ENCODE measurements at regions not wholly inside any gene's neighbourhood (a gene's known extent, or its start where the extent isn't known, plus 50 kb on each side); places are given as distances from the start of the nearest gene placed in this dataset.

DNA sequence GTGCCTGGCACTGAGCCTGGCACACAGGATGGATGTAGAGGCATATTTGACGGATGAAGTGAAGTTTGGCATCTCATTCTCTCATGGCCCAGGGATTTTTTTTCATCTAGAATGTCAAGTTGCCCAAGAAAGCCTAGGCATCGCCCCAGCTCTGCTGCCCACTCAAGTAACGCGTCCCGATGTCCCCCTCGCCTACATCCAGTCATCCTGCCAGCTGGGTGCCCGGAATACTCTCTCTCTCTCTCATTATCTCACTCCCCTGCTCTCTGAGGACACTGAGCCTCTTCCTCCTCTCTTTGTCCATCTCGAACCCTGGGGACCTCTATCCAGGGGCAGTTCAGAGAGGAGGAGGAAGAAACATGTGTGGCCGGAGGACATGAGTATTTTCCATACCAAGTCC lies 142.3 kb upstream of the ZC3H12A start:
- no peak overlapping the region for H3K4me3 ChIP-seq
- no peak for DNase-seq (ENCODE audit: low spot score)

DNA sequence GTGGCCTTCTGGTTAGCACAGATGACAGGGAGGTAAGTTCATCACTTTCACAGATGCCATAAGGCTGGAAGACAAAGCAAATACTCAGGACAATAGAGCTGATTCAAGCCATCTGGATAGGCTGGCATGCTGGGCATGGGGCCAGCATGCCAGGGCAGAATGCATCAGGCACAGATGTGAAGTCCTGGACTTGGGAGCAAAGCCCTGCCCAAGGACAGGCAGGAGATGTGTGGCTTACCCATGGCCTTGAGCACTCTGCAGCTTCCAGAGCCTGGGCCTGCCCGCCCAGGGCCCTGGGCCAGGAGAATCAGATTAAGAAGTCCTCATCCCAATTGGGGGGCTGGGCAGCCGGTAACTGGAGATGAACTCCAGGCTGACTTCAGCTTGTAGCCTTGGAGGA lies 135.7 kb upstream of the ZC3H12A start:
- H3K4me2 ChIP-seq = no peak overlapping the region
- no peaks in the 10 kb centered on the region for H3K27me3 ChIP-seq
- no peaks in the 10 kb centered on the region for H3K9me2 ChIP-seq (replicated peaks; ENCODE audit: insufficient read depth)
- no peak overlapping the region for H3K27ac ChIP-seq
- H4K20me1 ChIP-seq (ENCODE audit: insufficient read depth, poor library complexity, severe bottlenecking) = no peaks in the 10 kb centered on the region
- H2AFZ ChIP-seq = no peak overlapping the region
- H3K36me3 ChIP-seq (replicated peaks; ENCODE audit: insufficient read depth, low read depth) = no peaks in the 10 kb centered on the region
- no peak for DNase-seq (ENCODE audit: low spot score)
- no peak overlapping the region for H3K4me3 ChIP-seq
- no peaks in the 10 kb centered on the region for H3K9me3 ChIP-seq (ENCODE audit: low read depth)
- H3K79me2 ChIP-seq = no peaks in the 10 kb centered on the region
- H3K4me1 ChIP-seq (ENCODE audit: insufficient read depth) = no peaks in the 10 kb centered on the region
- TF ChIP-seq EZH2 (IDR thresholded peaks at IDR 0.05; ENCODE audit: borderline replicate concordance) (no peak), EZH2phosphoT487 (IDR thresholded peaks at IDR 0.05; ENCODE audit: low read depth, severe bottlenecking, unreplicated experiment) (no peak)
- TF ChIP-seq, protein P1, sequence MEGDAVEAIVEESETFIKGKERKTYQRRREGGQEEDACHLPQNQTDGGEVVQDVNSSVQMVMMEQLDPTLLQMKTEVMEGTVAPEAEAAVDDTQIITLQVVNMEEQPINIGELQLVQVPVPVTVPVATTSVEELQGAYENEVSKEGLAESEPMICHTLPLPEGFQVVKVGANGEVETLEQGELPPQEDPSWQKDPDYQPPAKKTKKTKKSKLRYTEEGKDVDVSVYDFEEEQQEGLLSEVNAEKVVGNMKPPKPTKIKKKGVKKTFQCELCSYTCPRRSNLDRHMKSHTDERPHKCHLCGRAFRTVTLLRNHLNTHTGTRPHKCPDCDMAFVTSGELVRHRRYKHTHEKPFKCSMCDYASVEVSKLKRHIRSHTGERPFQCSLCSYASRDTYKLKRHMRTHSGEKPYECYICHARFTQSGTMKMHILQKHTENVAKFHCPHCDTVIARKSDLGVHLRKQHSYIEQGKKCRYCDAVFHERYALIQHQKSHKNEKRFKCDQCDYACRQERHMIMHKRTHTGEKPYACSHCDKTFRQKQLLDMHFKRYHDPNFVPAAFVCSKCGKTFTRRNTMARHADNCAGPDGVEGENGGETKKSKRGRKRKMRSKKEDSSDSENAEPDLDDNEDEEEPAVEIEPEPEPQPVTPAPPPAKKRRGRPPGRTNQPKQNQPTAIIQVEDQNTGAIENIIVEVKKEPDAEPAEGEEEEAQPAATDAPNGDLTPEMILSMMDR (IDR thresholded peaks at IDR 0.05; ENCODE audit: poor library complexity) = no peak
- WGBS (ENCODE audit: low lambda C conversion rate, missing lambda C conversion rate) = 89% methylated on average over 2 of the region's 2 CpGs

More for the DNA sequence above, 142.3 kb upstream of the ZC3H12A start:
- no peaks in the 10 kb centered on the region for H3K36me3 ChIP-seq (replicated peaks; ENCODE audit: insufficient read depth, low read depth)
- H3K9me2 ChIP-seq (replicated peaks; ENCODE audit: insufficient read depth) = no peaks in the 10 kb centered on the region
- TF ChIP-seq EZH2phosphoT487 (IDR thresholded peaks at IDR 0.05; ENCODE audit: low read depth, severe bottlenecking, unreplicated experiment) (no peak), EZH2 (IDR thresholded peaks at IDR 0.05; ENCODE audit: borderline replicate concordance) (no peak)
- TF ChIP-seq, protein P1 (IDR thresholded peaks at IDR 0.05; ENCODE audit: poor library complexity) = no peak
- no peak overlapping the region for H2AFZ ChIP-seq
- no peaks in the 10 kb centered on the region for H3K9me3 ChIP-seq (ENCODE audit: low read depth)
- H3K79me2 ChIP-seq = no peaks in the 10 kb centered on the region
- WGBS (ENCODE audit: low lambda C conversion rate, missing lambda C conversion rate) = 89% methylated on average over 9 of the region's 9 CpGs
- no peaks in the 10 kb centered on the region for H4K20me1 ChIP-seq (ENCODE audit: insufficient read depth, poor library complexity, severe bottlenecking)
- no peaks in the 10 kb centered on the region for H3K4me1 ChIP-seq (ENCODE audit: insufficient read depth)
- H3K27ac ChIP-seq = no peak overlapping the region
- H3K4me2 ChIP-seq = no peak overlapping the region
- H3K27me3 ChIP-seq = peaks cover 8% of the 10 kb centered on the region

DNA sequence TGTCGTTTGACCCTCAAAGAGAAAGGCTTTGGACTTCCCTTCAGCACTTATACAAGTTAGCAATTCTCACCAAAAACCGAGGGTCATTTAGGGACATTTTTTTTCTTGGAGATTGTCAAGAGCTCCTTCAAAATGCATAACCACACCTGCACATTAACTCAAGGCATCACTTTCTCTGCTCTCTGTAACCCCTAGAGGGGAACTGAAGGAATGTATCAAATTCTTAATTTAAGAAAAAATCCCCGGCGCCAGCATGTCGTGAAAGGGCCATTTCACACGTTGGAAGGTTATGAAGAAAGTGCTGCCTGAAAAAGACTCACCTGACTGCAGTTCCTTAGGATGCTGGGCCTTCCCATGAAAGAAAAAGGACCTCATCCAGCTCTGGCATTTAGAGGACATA lies 131.6 kb upstream of the ZC3H12A start:
- H3K9me3 ChIP-seq (ENCODE audit: low read depth) = no peaks in the 10 kb centered on the region

More for the DNA sequence above, 131.6 kb upstream of the ZC3H12A start:
- no peak overlapping the region for H3K27ac ChIP-seq
- H3K9me2 ChIP-seq (replicated peaks; ENCODE audit: insufficient read depth) = no peaks in the 10 kb centered on the region
- no peaks in the 10 kb centered on the region for H3K36me3 ChIP-seq (replicated peaks; ENCODE audit: insufficient read depth, low read depth)
- no peaks in the 10 kb centered on the region for H3K27me3 ChIP-seq
- H2AFZ ChIP-seq = no peak overlapping the region
- no peak overlapping the region for H3K4me3 ChIP-seq
- H3K79me2 ChIP-seq = no peaks in the 10 kb centered on the region
- TF ChIP-seq EZH2phosphoT487 (IDR thresholded peaks at IDR 0.05; ENCODE audit: low read depth, severe bottlenecking, unreplicated experiment) (no peak), EZH2 (IDR thresholded peaks at IDR 0.05; ENCODE audit: borderline replicate concordance) (no peak)
- TF ChIP-seq, protein P1 (IDR thresholded peaks at IDR 0.05; ENCODE audit: poor library complexity) = no peak
- 51% methylated on average over 6 of the region's 6 CpGs for WGBS (ENCODE audit: low lambda C conversion rate, missing lambda C conversion rate)
- DNase-seq (ENCODE audit: low spot score) = no peak
- H3K4me2 ChIP-seq = no peak overlapping the region
- H3K4me1 ChIP-seq (ENCODE audit: insufficient read depth) = no peaks in the 10 kb centered on the region
- H4K20me1 ChIP-seq (ENCODE audit: insufficient read depth, poor library complexity, severe bottlenecking) = no peaks in the 10 kb centered on the region

Measured in hepatocyte (in vitro differentiated cells).